OCI-LY3 (cell line): ENCODE measurements at regions not wholly inside any gene's neighbourhood (a gene's known extent, or its start where the extent isn't known, plus 50 kb on each side); places are given as distances from the start of the nearest gene placed in this dataset.

ENCODE experiments used
- H2AFZ ChIP-seq: fragments of 200-600, 300-600 bp; shearing (Covaris generic); 2 replicates; pipeline ENCODE4 v1.6.0; 2014; ENCODE audit warnings: antibody characterized with exemption, low read depth, low read length
- H3K27ac ChIP-seq: fragments of 200-600, 300-600 bp; sonication (generic); 2 replicates; pipeline ENCODE4 v1.5.1; 2014; ENCODE audit warnings: mild to moderate bottlenecking, low read length, moderate library complexity, mixed read lengths
- H3K27me3 ChIP-seq: fragments of 200-600, 300-600 bp; sonication (generic); 2 replicates; pipeline ENCODE4 v1.6.1; 2014; ENCODE audit warnings: low read depth, low read length, mixed read lengths
- H3K36me3 ChIP-seq: fragments of 200-600, 300-600 bp; sonication (generic); replicated peaks from 2 replicates; pipeline ENCODE3; 2014; ENCODE audit warnings: low read depth, low read length, mixed read lengths
- H3K4me1 ChIP-seq: fragments of 300-600, 200-600 bp; sonication (generic); 2 replicates; pipeline ENCODE4 v1.6.1; 2014; ENCODE audit warnings: low read length, mixed read lengths
- H3K4me2 ChIP-seq: fragments of 200-600, 300-600 bp; sonication (generic); 2 replicates; pipeline ENCODE4 v1.6.1; 2014; ENCODE audit warnings: low read length, mixed read lengths
- H3K4me3 ChIP-seq: fragments of 300-600, 200-600 bp; sonication (generic); 2 replicates; pipeline ENCODE4 v1.5.1; 2014; ENCODE audit warnings: antibody characterized with exemption, mild to moderate bottlenecking, low read length, moderate library complexity
- H3K79me2 ChIP-seq: fragments of 300-600, 200-600 bp; shearing (Covaris generic); 2 replicates; pipeline ENCODE4 v1.6.1; 2014; ENCODE audit warnings: mild to moderate bottlenecking, low read length, mixed read lengths
- H3K9ac ChIP-seq: fragments of 300-600, 200-600 bp; shearing (Covaris generic); 2 replicates; pipeline ENCODE4 v1.6.0; 2014; ENCODE audit warnings: mild to moderate bottlenecking, low read length, moderate library complexity
- H3K9me3 ChIP-seq: fragments of 200-600, 300-600 bp; shearing (Covaris generic); 2 replicates; pipeline ENCODE4 v1.6.1; 2014; ENCODE audit warnings: low read length, mixed read lengths; ENCODE audit not compliant: insufficient read depth
- H4K20me1 ChIP-seq: fragments of 200-600, 300-600 bp; sonication (generic); 2 replicates; pipeline ENCODE4 v1.6.1; 2016; ENCODE audit warnings: low read length, mixed read lengths; ENCODE audit not compliant: insufficient read depth
- EZH2phosphoT487 ChIP-seq: fragments of 200-600 bp; shearing (Covaris generic); IDR thresholded peaks from 2 replicates; pipeline ENCODE4 v1.6.1; 2018; ENCODE audit warnings: antibody characterized with exemption, mixed run types, low read depth
- TF ChIP-seq, protein P1 (sequence below): fragments of 200-600, 300-600 bp; sonication (generic); IDR thresholded peaks from 2 replicates; pipeline ENCODE4 v1.5.1; 2014; ENCODE audit warnings: antibody characterized with exemption, low read length, low read depth

DNA sequence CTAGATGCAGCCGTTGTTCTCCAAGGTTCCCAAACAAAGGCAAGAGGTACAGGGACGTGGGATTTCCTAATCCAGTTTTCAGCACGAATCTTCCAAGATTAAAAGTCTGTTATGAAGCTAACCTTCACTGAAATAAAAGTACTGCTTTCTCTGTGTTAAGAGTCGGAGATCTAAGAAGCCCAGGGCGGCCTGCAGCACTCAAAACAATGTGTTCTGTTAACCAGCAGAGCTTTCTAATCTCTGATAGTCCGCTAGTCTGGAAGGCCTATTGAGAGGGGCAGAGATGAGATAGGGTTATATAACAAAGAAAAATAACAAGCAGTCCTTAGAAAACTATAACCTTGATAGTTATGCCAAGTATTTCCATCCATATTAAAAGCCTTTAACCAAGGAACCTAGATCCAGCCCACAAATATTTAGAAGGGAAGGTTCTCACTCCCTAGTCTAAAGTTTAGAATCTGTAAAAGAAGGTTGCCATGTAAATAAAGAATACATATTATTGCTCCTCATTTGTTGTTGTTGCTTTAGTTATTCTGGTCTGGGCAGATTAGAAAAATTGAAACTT lies 106.3 kb upstream of the SVIL start:
- Histone ChIP-seq H3K4me3 (no peak overlapping the region), H3K27ac (no peak overlapping the region), H3K27me3 (no peaks in the 10 kb centered on the region), H3K9ac (no peak overlapping the region), H3K4me1 (peaks cover 1% of the 10 kb centered on the region; the same call in 1 of the 2 replicates), H2AFZ (no peak overlapping the region), H3K4me2 (no peak overlapping the region), H3K9me3 (no peaks in the 10 kb centered on the region), H4K20me1 (no peaks in the 10 kb centered on the region), H3K79me2 (no peaks in the 10 kb centered on the region), H3K36me3 (no peaks in the 10 kb centered on the region)
- TF ChIP-seq EZH2phosphoT487: no peak
- TF ChIP-seq, protein P1, sequence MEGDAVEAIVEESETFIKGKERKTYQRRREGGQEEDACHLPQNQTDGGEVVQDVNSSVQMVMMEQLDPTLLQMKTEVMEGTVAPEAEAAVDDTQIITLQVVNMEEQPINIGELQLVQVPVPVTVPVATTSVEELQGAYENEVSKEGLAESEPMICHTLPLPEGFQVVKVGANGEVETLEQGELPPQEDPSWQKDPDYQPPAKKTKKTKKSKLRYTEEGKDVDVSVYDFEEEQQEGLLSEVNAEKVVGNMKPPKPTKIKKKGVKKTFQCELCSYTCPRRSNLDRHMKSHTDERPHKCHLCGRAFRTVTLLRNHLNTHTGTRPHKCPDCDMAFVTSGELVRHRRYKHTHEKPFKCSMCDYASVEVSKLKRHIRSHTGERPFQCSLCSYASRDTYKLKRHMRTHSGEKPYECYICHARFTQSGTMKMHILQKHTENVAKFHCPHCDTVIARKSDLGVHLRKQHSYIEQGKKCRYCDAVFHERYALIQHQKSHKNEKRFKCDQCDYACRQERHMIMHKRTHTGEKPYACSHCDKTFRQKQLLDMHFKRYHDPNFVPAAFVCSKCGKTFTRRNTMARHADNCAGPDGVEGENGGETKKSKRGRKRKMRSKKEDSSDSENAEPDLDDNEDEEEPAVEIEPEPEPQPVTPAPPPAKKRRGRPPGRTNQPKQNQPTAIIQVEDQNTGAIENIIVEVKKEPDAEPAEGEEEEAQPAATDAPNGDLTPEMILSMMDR: no peak

DNA sequence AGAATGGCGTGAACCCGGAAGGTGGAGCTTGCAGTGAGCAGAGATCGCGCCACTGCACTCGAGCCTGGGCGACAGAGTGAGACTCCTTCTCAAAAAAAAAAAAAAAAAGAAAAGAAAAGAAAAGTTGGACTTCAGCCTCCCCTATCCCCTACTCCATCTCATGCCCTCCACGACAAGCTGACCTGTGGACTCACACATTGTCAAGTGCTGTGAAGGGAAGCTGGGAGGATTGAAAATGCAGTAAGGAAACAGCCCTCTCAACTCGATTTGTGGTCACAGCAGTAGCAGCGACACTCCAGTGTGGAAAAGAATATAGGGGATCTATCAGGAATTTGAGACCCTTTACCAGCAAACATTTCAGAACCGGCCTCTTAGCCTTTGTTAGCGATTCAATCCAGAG lies 103.6 kb upstream of the SVIL start:
- no peak overlapping the region for H3K4me3 ChIP-seq

DNA sequence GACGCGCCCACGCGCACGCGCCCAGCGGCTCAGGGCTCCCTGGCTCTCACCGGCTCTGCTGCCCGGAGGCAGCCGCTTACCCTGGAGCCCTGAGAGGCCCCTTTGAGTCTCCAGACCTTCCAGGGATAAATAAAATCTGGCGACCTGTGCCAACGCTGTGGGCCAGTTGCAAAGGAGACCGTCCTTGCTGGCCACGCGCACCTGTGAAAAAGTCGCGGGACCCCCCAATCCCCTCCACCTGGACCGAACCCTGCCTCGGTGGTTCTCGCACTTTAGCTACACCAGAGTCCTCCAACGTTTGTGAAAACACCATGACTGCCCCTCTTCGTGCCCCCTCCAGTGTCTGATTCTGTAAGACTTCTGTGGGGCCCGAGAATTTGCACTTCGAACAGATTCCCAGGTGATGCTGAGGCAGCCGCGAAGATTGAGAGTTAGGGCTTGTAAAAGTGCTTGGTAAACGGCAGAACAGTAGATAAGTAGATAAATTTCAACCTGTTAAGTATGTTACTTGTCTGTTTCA lies 102.4 kb upstream of the SVIL start:
- no peaks in the 10 kb centered on the region for H3K27me3 ChIP-seq
- no peak overlapping the region for H3K4me2 ChIP-seq
- H2AFZ ChIP-seq: no peak overlapping the region
- peaks cover 8% of the 10 kb centered on the region; the same call in 1 of the 2 replicates for H3K4me1 ChIP-seq
- H3K27ac ChIP-seq: no peak overlapping the region
- H3K4me3 ChIP-seq: no peak overlapping the region
- H3K79me2 ChIP-seq: 0 out of 2 replicates have a peak, but pooled peaks cover 6% of the 10 kb centered on the region
- H3K9ac ChIP-seq: no peak overlapping the region
- no peak for TF ChIP-seq EZH2phosphoT487
- TF ChIP-seq, protein P1: no peak
- H3K36me3 ChIP-seq: no peaks in the 10 kb centered on the region
- H3K9me3 ChIP-seq: no peaks in the 10 kb centered on the region
- H4K20me1 ChIP-seq: no peaks in the 10 kb centered on the region

More for the DNA sequence above, 103.6 kb upstream of the SVIL start:
- Histone ChIP-seq H4K20me1 (no peaks in the 10 kb centered on the region), H3K9me3 (no peaks in the 10 kb centered on the region), H2AFZ (no peak overlapping the region), H3K27me3 (no peaks in the 10 kb centered on the region), H3K79me2 (0 out of 2 replicates have a peak, but pooled peaks cover 6% of the 10 kb centered on the region), H3K4me1 (peaks cover 8% of the 10 kb centered on the region; the same call in 1 of the 2 replicates), H3K4me2 (no peak overlapping the region), H3K36me3 (no peaks in the 10 kb centered on the region), H3K9ac (no peak overlapping the region), H3K27ac (no peak overlapping the region)
- no peak for TF ChIP-seq EZH2phosphoT487
- TF ChIP-seq, protein P1: no peak

DNA sequence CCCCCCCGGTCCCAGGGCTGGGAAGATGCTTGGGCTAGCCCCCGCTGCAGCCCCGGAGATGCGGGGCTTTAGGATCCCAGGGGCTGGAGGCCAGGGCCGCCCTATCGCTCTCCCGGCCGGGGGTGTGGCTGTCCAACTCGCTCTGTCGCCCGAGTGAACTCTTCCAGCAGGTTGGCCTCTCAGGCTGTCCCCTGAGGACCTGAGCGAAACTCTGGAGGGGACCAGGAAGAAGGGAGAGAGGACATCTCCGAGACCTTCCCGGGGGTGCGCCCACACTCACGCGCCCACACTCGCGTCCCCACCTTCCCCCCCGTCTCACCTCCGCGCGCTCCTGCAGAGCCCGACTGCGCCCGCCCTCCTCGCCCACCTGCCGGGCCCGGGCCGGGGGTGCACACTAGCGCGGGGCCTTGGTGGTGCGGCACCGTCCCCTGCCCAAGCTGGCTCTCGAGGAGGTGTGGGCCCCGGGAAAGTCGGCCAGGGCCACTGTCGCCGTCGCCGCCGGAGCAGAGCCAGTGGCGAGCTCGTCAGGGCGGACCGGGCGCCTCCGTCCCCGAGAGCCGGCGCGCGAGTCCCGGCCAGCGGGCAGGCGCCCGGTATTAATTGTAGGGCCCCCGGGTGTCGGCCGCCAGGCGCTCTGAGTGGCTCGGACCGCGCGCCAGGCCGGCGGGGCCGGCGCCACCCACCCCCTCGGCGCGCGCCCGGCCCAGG lies 101.7 kb upstream of the SVIL start:
- Histone ChIP-seq H3K36me3 (no peaks in the 10 kb centered on the region), H2AFZ (no peak overlapping the region), H3K27me3 (no peaks in the 10 kb centered on the region), H3K79me2 (0 out of 2 replicates have a peak, but pooled peaks cover 6% of the 10 kb centered on the region), H4K20me1 (no peaks in the 10 kb centered on the region), H3K4me3 (peak overlapping the region; percentile 90), H3K4me1 (peaks cover 8% of the 10 kb centered on the region; the same call in 1 of the 2 replicates), H3K4me2 (peak overlapping the region; percentile 92), H3K27ac (no peak overlapping the region), H3K9ac (no peak overlapping the region), H3K9me3 (no peaks in the 10 kb centered on the region)
- TF ChIP-seq, protein P1: no peak
- TF ChIP-seq EZH2phosphoT487: no peak
